ENCODE measurements at regions not wholly inside any gene's neighbourhood (a gene's known extent, or its start where the extent isn't known, plus 50 kb on each side); places are given as distances from the start of the nearest gene placed in this dataset.

- Histone ChIP-seq H3K36me3 (ENCODE audit: control insufficient read depth, insufficient read depth, low read length) (no peaks in the 10 kb centered on the region), H3K9me3 (ENCODE audit: control insufficient read depth, low read length) (no peaks in the 10 kb centered on the region), H3K9ac (ENCODE audit: extremely low read depth, low read length, poor library complexity, severe bottlenecking) (no peak overlapping the region), H3K4me3 (ENCODE audit: low read length) (no peak overlapping the region), H3K27me3 (ENCODE audit: control insufficient read depth, insufficient read depth, low read length, poor library complexity, severe bottlenecking) (no peaks in the 10 kb centered on the region), H3K4me1 (ENCODE audit: control insufficient read depth, insufficient read depth, low read length) (no peaks in the 10 kb centered on the region), H3K27ac (ENCODE audit: low read depth, low read length) (no peak overlapping the region)
- H3K27me3 Mint-ChIP-seq (ENCODE audit: insufficient read depth): no peaks in the 10 kb centered on the region
- H3K27ac Mint-ChIP-seq: no peak overlapping the region
- no peaks in the 10 kb centered on the region for H3K36me3 Mint-ChIP-seq (ENCODE audit: low read depth)
- DNase-seq: no peak
- no peaks in the 10 kb centered on the region for H3K9me3 Mint-ChIP-seq
- WGBS, 2 experiments (ENCODE audit: insufficient coverage in 1 of 2, insufficient read length in 1 of 2): 84 to 86% methylated on average over 2 of the region's 3 CpGs
- no peak overlapping the region for H3K4me3 Mint-ChIP-seq
- no peaks in the 10 kb centered on the region for H3K4me1 Mint-ChIP-seq
- no peak for TF ChIP-seq CTCF (conservative IDR thresholded peaks at IDR 0.05)
Measured at GRCh38 chr4:104641418-104641817, 146.7 kb upstream of the CXXC4 start.

- Histone ChIP-seq H3K27ac (ENCODE audit: low read depth, low read length) (no peak overlapping the region), H3K9me3 (ENCODE audit: control insufficient read depth, low read length) (no peaks in the 10 kb centered on the region), H3K4me3 (ENCODE audit: low read length) (no peak overlapping the region), H3K9ac (ENCODE audit: extremely low read depth, low read length, poor library complexity, severe bottlenecking) (no peak overlapping the region), H3K4me1 (ENCODE audit: control insufficient read depth, insufficient read depth, low read length) (no peaks in the 10 kb centered on the region), H3K36me3 (ENCODE audit: control insufficient read depth, insufficient read depth, low read length) (no peaks in the 10 kb centered on the region), H3K27me3 (ENCODE audit: control insufficient read depth, insufficient read depth, low read length, poor library complexity, severe bottlenecking) (no peaks in the 10 kb centered on the region)
- no peak for TF ChIP-seq CTCF (conservative IDR thresholded peaks at IDR 0.05)
- no peaks in the 10 kb centered on the region for H3K9me3 Mint-ChIP-seq
- no peaks in the 10 kb centered on the region for H3K36me3 Mint-ChIP-seq (ENCODE audit: low read depth)
- H3K27ac Mint-ChIP-seq: no peak overlapping the region
- 87 to 91% methylated on average over 2 to 3 of the region's 3 CpGs for WGBS, 2 experiments (ENCODE audit: insufficient coverage in 1 of 2, insufficient read length in 1 of 2)
- H3K4me3 Mint-ChIP-seq: no peak overlapping the region
- H3K4me1 Mint-ChIP-seq: no peaks in the 10 kb centered on the region
- no peaks in the 10 kb centered on the region for H3K27me3 Mint-ChIP-seq (ENCODE audit: insufficient read depth)
- no peak for DNase-seq
Measured at GRCh38 chr4:104642521-104642920, 147.8 kb upstream of the CXXC4 start.

GRCh38 chr4:104643805-104644204, 149.1 kb upstream of the CXXC4 start:
- H3K36me3 Mint-ChIP-seq (ENCODE audit: low read depth): no peaks in the 10 kb centered on the region
- H3K27ac ChIP-seq (ENCODE audit: low read depth, low read length): no peak overlapping the region
- H3K36me3 ChIP-seq (ENCODE audit: control insufficient read depth, insufficient read depth, low read length): no peaks in the 10 kb centered on the region
- H3K9ac ChIP-seq (ENCODE audit: extremely low read depth, low read length, poor library complexity, severe bottlenecking): no peak overlapping the region
- WGBS, 2 experiments (ENCODE audit: insufficient coverage in 1 of 2, insufficient read length in 1 of 2): 86 to 100% methylated on average over 1 to 3 of the region's 3 CpGs
- no peaks in the 10 kb centered on the region for H3K9me3 Mint-ChIP-seq
- TF ChIP-seq CTCF (conservative IDR thresholded peaks at IDR 0.05): no peak
- no peaks in the 10 kb centered on the region for H3K4me1 Mint-ChIP-seq
- no peaks in the 10 kb centered on the region for H3K4me1 ChIP-seq (ENCODE audit: control insufficient read depth, insufficient read depth, low read length)
- H3K27me3 ChIP-seq (ENCODE audit: control insufficient read depth, insufficient read depth, low read length, poor library complexity, severe bottlenecking): no peaks in the 10 kb centered on the region
- H3K9me3 ChIP-seq (ENCODE audit: control insufficient read depth, low read length): no peaks in the 10 kb centered on the region
- H3K4me3 ChIP-seq (ENCODE audit: low read length): no peak overlapping the region
- H3K27me3 Mint-ChIP-seq (ENCODE audit: insufficient read depth): no peaks in the 10 kb centered on the region
- H3K27ac Mint-ChIP-seq: no peak overlapping the region
- DNase-seq: no peak
- H3K4me3 Mint-ChIP-seq: no peak overlapping the region
